NB4 (cell line): ENCODE measurements at regions not wholly inside any gene's neighbourhood (a gene's known extent, or its start where the extent isn't known, plus 50 kb on each side); places are given as distances from the start of the nearest gene placed in this dataset.

Source experiments
- MYC ChIP-seq: IDR thresholded peaks from 2 replicates; pipeline ENCODE4 v1.6.1; 2011; ENCODE audit warnings: low read depth, low read length
- POLR2A ChIP-seq: IDR thresholded peaks from 2 replicates; pipeline ENCODE4 v1.6.1; 2011; ENCODE audit warnings: mild to moderate bottlenecking; ENCODE audit not compliant: insufficient read length; ENCODE audit errors: extremely low read depth
- TF ChIP-seq, protein P1 (sequence below): IDR thresholded peaks from one replicate; pipeline ENCODE4 v1.5.1; 2012; ENCODE audit warnings: low read depth, low read length

DNA sequence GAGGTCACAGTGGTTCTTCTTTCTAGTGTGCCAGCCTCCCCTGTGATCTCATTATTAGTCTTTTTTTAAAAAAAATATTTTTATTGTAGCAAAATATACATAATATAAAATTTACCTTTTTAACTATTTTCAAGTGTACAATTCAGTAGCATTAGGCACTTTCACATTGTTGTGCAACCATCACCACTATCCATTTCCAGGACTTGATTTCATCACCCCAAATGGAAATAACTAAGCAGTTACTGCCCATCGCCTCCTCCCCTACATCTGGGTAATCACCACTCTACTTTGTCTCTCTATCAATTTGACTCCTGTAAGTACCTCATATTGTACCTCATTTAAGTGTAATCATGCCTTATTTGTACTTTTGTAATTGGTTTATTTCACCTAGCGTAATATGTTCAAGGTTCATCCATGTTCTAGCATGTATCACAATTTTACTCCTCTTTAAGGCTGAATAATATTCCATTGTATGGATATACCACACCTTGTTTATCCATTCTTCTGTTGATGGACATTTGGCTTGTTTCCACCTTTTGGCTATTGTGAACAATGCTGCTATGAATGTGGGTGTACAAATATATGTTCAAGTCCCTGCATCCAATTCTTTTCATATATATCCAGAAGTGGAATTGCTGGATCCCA, 68.6 kb upstream of the FYN start:
- TF ChIP-seq, protein P1, sequence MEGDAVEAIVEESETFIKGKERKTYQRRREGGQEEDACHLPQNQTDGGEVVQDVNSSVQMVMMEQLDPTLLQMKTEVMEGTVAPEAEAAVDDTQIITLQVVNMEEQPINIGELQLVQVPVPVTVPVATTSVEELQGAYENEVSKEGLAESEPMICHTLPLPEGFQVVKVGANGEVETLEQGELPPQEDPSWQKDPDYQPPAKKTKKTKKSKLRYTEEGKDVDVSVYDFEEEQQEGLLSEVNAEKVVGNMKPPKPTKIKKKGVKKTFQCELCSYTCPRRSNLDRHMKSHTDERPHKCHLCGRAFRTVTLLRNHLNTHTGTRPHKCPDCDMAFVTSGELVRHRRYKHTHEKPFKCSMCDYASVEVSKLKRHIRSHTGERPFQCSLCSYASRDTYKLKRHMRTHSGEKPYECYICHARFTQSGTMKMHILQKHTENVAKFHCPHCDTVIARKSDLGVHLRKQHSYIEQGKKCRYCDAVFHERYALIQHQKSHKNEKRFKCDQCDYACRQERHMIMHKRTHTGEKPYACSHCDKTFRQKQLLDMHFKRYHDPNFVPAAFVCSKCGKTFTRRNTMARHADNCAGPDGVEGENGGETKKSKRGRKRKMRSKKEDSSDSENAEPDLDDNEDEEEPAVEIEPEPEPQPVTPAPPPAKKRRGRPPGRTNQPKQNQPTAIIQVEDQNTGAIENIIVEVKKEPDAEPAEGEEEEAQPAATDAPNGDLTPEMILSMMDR: no peak
- TF ChIP-seq MYC (no peak), POLR2A (no peak)
